ENCODE measurements at regions not wholly inside any gene's neighbourhood (a gene's known extent, or its start where the extent isn't known, plus 50 kb on each side); places are given as distances from the start of the nearest gene placed in this dataset.

DNA sequence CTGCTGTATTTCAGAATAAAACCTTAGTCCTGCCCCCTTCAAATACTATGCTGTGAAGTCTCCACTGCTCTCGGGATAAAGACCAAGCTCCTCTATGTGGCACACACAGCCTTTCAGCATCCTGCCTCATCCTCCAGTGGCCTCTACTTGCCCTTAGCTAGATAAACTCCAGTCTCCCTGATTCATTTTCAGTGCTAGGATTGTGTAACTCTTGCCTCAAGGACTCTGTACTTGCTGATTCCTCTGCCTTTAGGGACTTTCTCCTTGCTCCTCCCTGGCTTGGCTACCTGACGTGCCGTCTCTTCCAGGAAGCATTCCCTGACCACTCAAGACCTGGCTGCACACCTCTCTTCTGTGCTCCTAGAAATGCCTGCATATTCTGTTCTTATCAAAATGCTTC, 416.7 kb downstream of the MTX2 start:
- no peaks in the 10 kb centered on the region for H3K36me3 ChIP-seq
- no peak overlapping the region for H3K4me3 ChIP-seq
- DNase-seq (ENCODE audit: low spot score in 2 of 2), result no peak
- H3K27me3 ChIP-seq, result peaks cover 0 to 7% of the 10 kb centered on the region in 2 donors
- TF ChIP-seq POLR2A (IDR thresholded peaks at IDR 0.05) (no peak), EP300 (IDR thresholded peaks at IDR 0.05) (no peak)
- TF ChIP-seq, protein P1, sequence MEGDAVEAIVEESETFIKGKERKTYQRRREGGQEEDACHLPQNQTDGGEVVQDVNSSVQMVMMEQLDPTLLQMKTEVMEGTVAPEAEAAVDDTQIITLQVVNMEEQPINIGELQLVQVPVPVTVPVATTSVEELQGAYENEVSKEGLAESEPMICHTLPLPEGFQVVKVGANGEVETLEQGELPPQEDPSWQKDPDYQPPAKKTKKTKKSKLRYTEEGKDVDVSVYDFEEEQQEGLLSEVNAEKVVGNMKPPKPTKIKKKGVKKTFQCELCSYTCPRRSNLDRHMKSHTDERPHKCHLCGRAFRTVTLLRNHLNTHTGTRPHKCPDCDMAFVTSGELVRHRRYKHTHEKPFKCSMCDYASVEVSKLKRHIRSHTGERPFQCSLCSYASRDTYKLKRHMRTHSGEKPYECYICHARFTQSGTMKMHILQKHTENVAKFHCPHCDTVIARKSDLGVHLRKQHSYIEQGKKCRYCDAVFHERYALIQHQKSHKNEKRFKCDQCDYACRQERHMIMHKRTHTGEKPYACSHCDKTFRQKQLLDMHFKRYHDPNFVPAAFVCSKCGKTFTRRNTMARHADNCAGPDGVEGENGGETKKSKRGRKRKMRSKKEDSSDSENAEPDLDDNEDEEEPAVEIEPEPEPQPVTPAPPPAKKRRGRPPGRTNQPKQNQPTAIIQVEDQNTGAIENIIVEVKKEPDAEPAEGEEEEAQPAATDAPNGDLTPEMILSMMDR (IDR thresholded peaks at IDR 0.05), result no peak
- no peak overlapping the region for H3K27ac ChIP-seq
- H3K4me1 ChIP-seq, result no peaks in the 10 kb centered on the region
- 89 to 90% methylated on average over 3 of the region's 3 CpGs for WGBS, 2 donors
- H3K9me3 ChIP-seq, result no peaks in the 10 kb centered on the region

DNA sequence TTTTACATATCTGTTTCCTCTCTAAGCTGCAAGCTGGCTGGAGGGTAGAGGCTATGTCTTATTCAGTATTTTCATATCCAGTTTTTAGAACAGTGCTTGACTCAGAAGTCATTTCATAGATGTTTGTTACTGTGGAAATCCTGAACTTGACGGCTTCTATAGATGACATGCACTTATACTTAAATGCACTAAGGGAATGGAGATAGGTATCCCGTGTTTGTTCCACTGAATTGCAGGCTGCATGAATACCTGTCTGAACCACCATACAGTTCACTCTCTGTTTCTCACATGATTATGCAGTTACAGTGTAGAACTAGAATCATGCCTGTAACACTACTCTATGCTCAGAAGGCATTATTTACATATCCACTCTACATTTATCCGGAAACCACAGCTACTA, 417.1 kb downstream of the MTX2 start:
- H3K4me3 ChIP-seq, result no peak overlapping the region
- H3K27ac ChIP-seq, result no peak overlapping the region
- no peak for TF ChIP-seq POLR2A (IDR thresholded peaks at IDR 0.05)
- no peak for TF ChIP-seq EP300 (IDR thresholded peaks at IDR 0.05)
- TF ChIP-seq, protein P1 (IDR thresholded peaks at IDR 0.05), result no peak
- peaks cover 0 to 7% of the 10 kb centered on the region in 2 donors for H3K27me3 ChIP-seq
- WGBS, 2 donors, result 88 to 91% methylated on average over 3 of the region's 3 CpGs
- H3K9me3 ChIP-seq, result no peaks in the 10 kb centered on the region
- no peak for DNase-seq (ENCODE audit: low spot score in 2 of 2)
- no peaks in the 10 kb centered on the region for H3K4me1 ChIP-seq
- H3K36me3 ChIP-seq, result no peaks in the 10 kb centered on the region

DNA sequence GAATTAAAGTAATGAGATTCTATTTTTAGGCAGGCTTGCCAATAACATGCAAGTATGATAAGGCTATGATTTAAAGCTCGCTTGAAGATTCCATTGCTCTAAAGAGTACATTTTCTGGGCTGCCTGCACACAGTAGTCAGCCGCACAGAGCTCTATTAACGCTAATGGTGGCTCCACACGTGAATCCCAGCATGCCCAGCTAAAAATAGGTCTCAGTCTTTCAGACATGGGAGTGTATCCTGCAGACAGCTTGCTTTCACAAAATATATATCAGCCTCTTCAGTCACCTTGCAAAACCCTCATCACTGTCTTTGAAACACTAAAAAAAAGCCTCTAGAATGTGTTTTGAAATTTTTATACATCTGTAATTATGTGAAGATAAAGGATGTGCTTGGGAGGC, 418.1 kb downstream of the MTX2 start:
- no peak overlapping the region for H3K27ac ChIP-seq
- peaks cover 0 to 7% of the 10 kb centered on the region in 2 donors for H3K27me3 ChIP-seq
- WGBS, 2 donors, result 77 to 87% methylated on average over 4 of the region's 4 CpGs
- DNase-seq (ENCODE audit: low spot score in 2 of 2), result no peak
- no peaks in the 10 kb centered on the region for H3K4me1 ChIP-seq
- no peaks in the 10 kb centered on the region for H3K9me3 ChIP-seq
- no peaks in the 10 kb centered on the region for H3K36me3 ChIP-seq
- H3K4me3 ChIP-seq, result no peak overlapping the region
- TF ChIP-seq EP300 (IDR thresholded peaks at IDR 0.05) (no peak), POLR2A (IDR thresholded peaks at IDR 0.05) (no peak)
- TF ChIP-seq, protein P1 (IDR thresholded peaks at IDR 0.05), result no peak

DNA sequence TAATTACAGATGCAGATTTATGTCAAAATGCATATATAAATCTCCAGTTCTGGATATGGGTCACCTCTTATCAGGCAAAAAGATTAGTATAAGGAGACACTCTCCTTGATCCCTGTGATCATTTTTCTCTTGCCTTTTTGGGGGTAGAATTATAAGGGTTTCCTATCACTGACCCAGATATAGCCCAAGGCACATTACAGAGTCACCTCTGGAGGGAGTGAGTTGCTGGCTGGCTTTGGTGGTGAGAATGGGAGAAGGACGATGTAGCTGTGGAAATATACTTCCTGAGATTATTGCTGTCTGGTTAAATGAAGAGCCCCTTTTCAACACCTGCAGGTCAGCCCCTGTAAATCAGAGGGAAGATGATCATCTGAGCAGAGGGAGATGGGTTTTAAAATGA, 418.7 kb downstream of the MTX2 start:
- Histone ChIP-seq H3K4me1 (no peaks in the 10 kb centered on the region), H3K27ac (no peak overlapping the region), H3K36me3 (no peaks in the 10 kb centered on the region), H3K27me3 (peaks cover 0 to 9% of the 10 kb centered on the region in 2 donors), H3K9me3 (no peaks in the 10 kb centered on the region), H3K4me3 (no peak overlapping the region)
- TF ChIP-seq POLR2A (IDR thresholded peaks at IDR 0.05) (no peak), EP300 (IDR thresholded peaks at IDR 0.05) (no peak)
- TF ChIP-seq, protein P1 (IDR thresholded peaks at IDR 0.05), result no peak
- DNase-seq (ENCODE audit: low spot score in 2 of 2), result no peak
- 96% methylated on average over 1 of the region's 1 CpG for whole genome bisulfite sequencing, 2 donors

DNA sequence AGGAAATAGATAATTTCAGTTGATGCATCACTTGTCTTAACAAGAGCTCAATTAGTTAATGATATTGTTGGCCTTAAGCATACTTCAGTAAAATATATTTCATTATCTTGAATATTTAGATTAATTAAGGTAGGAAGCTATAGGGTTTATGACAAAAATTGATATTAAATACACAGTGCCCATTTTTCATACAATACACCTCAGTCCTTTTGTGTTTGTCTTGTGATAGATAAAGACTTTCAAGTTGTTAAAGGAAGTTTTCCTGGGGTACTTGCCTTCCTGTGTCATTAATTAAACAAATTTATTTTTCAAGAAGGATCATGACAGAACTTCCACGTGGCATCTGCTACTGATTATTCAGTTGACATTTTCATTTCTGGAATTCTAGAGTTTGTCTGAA, 420.5 kb downstream of the MTX2 start:
- Histone ChIP-seq H3K9me3 (no peaks in the 10 kb centered on the region), H3K36me3 (no peaks in the 10 kb centered on the region), H3K4me1 (no peaks in the 10 kb centered on the region), H3K27ac (no peak overlapping the region), H3K27me3 (peaks cover 0 to 12% of the 10 kb centered on the region in 2 donors), H3K4me3 (no peak overlapping the region)
- WGBS, 2 donors, result 46 to 66% methylated on average over 1 of the region's 1 CpG
- TF ChIP-seq POLR2A (IDR thresholded peaks at IDR 0.05), result no peak
- no peak for DNase-seq (ENCODE audit: low spot score in 2 of 2)

DNA sequence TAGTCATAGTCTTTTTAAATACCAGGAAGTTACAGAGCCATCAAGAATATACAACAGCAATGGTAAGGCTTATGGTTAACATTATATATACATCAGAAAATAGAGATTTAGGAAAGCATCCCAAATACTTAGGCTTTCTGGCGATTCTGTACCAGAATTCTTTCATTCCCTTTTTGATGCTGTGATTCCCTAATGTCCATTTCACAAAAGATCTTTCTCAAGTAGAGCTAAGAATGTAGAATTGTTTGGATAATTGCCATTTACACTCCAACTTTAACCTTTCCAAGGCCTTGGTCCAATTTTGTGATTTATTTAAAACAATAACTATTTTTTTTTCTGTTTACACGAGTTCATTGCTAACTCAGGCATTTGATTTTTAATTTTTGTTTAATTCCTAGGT, 422.2 kb downstream of the MTX2 start:
- Histone ChIP-seq H3K4me3 (no peak overlapping the region), H3K27me3 (peaks cover 0 to 9% of the 10 kb centered on the region in 2 donors), H3K4me1 (no peaks in the 10 kb centered on the region), H3K9me3 (no peaks in the 10 kb centered on the region), H3K27ac (no peak overlapping the region), H3K36me3 (no peaks in the 10 kb centered on the region)
- 32 to 39% methylated on average over 2 of the region's 2 CpGs for WGBS, 2 donors
- TF ChIP-seq POLR2A (IDR thresholded peaks at IDR 0.05), result no peak
- no peak for DNase-seq (ENCODE audit: low spot score in 2 of 2)
